Esophagus muscularis mucosa (tissue), 4 donors: ENCODE measurements at regions not wholly inside any gene's neighbourhood (a gene's known extent, or its start where the extent isn't known, plus 50 kb on each side); places are given as distances from the start of the nearest gene placed in this dataset.

Experiments
- CTCF ChIP-seq, 3 experiments: fragments of 200-600 bp in 2 of 3; fragments of 450-650 bp in 1 of 3; sonication (generic) in 2 of 3; IDR thresholded peaks; one replicate each; pipeline ENCODE4 v1.5.1; 2017 to 2019; ENCODE audit warnings: antibody characterized with exemption in 3 of 3, mild to moderate bottlenecking in 2 of 3, moderate library complexity in 1 of 3
- EP300 ChIP-seq: sonication (generic); formaldehyde crosslinking; IDR thresholded peaks from one replicate; pipeline ENCODE4 v1.6.1; 2017; ENCODE audit warnings: antibody characterized with exemption
- POLR2A ChIP-seq: fragments of 450-650 bp; IDR thresholded peaks from one replicate; pipeline ENCODE4 v1.6.1; 2017; ENCODE audit warnings: antibody characterized with exemption, moderate library complexity, mild to moderate bottlenecking, low read depth

DNA sequence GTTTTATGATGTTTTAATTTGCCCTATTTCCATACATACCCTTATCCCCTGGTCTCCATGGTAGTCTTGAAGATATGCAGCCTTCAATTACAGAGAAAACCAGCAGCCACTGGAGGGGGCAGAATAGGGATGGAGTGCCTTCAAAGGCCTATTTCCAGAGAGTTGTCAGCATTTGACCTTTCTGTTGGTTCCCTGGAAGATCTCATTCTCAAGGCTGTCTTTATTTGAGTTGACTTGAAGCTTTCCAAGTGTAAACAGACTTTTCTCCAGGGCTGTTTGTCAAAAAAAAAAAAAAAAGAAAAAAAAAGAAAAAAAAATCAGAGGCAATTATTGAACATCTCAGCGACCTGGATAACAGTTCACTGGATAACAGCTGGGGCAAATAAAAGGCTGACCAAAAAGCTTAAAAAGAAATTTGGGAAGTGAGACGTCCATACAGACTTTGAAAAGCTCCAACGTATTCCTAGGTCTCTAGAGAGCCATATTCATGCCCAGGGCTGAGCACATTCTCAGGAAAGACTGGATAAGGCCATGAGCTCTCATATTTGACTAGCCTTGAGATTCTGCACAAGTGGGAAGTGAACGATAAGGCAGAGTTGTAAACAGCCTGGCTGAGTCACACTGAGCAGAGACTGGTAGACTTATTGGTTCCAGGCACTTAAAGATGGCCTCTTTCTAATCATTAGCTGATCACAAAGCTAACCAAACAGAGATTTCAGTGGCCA, 126.6 kb downstream of the VAPA start:
- TF ChIP-seq POLR2A (no peak), EP300 (no peak), CTCF (IDR thresholded peaks at IDR 0.05) (no peak)
